ENCODE measurements at regions not wholly inside any gene's neighbourhood (a gene's known extent, or its start where the extent isn't known, plus 50 kb on each side); places are given as distances from the start of the nearest gene placed in this dataset.

- CTCF ChIA-PET: no interaction called here
- POLR2A ChIA-PET: no interaction called here
- Histone ChIP-seq H3K27me3 (ENCODE audit: control insufficient read depth, insufficient read depth, low read length) (no peaks in the 10 kb centered on the region), H3K27ac (ENCODE audit: low read depth, low read length) (no peak overlapping the region), H3K9me3 (ENCODE audit: control insufficient read depth, insufficient read depth, low read length) (peaks cover 8% of the 10 kb centered on the region; the same call in 1 of the 2 replicates), H3K4me3 (ENCODE audit: low read depth, low read length) (no peak overlapping the region)
- DNase-seq (ENCODE audit: low read depth, low spot score): no peak
- TF ChIP-seq CTCF (IDR thresholded peaks at IDR 0.05; ENCODE audit: low read depth, low read length): no peak
Observed at GRCh38 chr21:41064951-41065350, 103.0 kb upstream of the BACE2 start.

- H3K9me3 ChIP-seq (ENCODE audit: control insufficient read depth, insufficient read depth, low read length): peaks cover 8% of the 10 kb centered on the region; the same call in 1 of the 2 replicates
- H3K27me3 ChIP-seq (ENCODE audit: control insufficient read depth, insufficient read depth, low read length): no peaks in the 10 kb centered on the region
- POLR2A ChIA-PET: no interaction called here
- DNase-seq (ENCODE audit: low read depth, low spot score): no peak
- CTCF ChIA-PET: no interaction called here
- H3K27ac ChIP-seq (ENCODE audit: low read depth, low read length): no peak overlapping the region
- H3K4me3 ChIP-seq (ENCODE audit: low read depth, low read length): no peak overlapping the region
- TF ChIP-seq CTCF (IDR thresholded peaks at IDR 0.05; ENCODE audit: low read depth, low read length): no peak
Observed at GRCh38 chr21:41065539-41065938, 102.4 kb upstream of the BACE2 start.

- ChIA-PET CTCF (no interaction called here), POLR2A (no interaction called here)
- no peak overlapping the region for H3K27ac ChIP-seq (ENCODE audit: low read depth, low read length)
- H3K9me3 ChIP-seq (ENCODE audit: control insufficient read depth, insufficient read depth, low read length): peaks cover 8% of the 10 kb centered on the region; the same call in 1 of the 2 replicates
- no peaks in the 10 kb centered on the region for H3K27me3 ChIP-seq (ENCODE audit: control insufficient read depth, insufficient read depth, low read length)
- no peak for TF ChIP-seq CTCF (IDR thresholded peaks at IDR 0.05; ENCODE audit: low read depth, low read length)
- H3K4me3 ChIP-seq (ENCODE audit: low read depth, low read length): no peak overlapping the region
- DNase-seq (ENCODE audit: low read depth, low spot score): no peak
Observed at GRCh38 chr21:41066086-41066938, 101.6 kb upstream of the BACE2 start.

- Histone ChIP-seq H3K27ac (ENCODE audit: low read depth, low read length) (no peak overlapping the region), H3K9me3 (ENCODE audit: control insufficient read depth, insufficient read depth, low read length) (peaks cover 8% of the 10 kb centered on the region; the same call in 1 of the 2 replicates), H3K4me3 (ENCODE audit: low read depth, low read length) (no peak overlapping the region), H3K27me3 (ENCODE audit: control insufficient read depth, insufficient read depth, low read length) (no peaks in the 10 kb centered on the region)
- ChIA-PET POLR2A (no interaction called here), CTCF (no interaction called here)
- no peak for TF ChIP-seq CTCF (IDR thresholded peaks at IDR 0.05; ENCODE audit: low read depth, low read length)
- DNase-seq (ENCODE audit: low read depth, low spot score): no peak
Observed at GRCh38 chr21:41067709-41068108, 100.3 kb upstream of the BACE2 start.

- H3K27me3 ChIP-seq (ENCODE audit: control insufficient read depth, insufficient read depth, low read length): no peaks in the 10 kb centered on the region
- no peak for TF ChIP-seq CTCF (IDR thresholded peaks at IDR 0.05; ENCODE audit: low read depth, low read length)
- no peak overlapping the region for H3K27ac ChIP-seq (ENCODE audit: low read depth, low read length)
- peaks cover 8% of the 10 kb centered on the region; the same call in 1 of the 2 replicates for H3K9me3 ChIP-seq (ENCODE audit: control insufficient read depth, insufficient read depth, low read length)
- ChIA-PET POLR2A (no interaction called here), CTCF (interaction anchor here (0.7 to 1.1 kb wide), 5 partner anchors 28 to 925 kb away, joined by 3 to 5 read pairs (median 3); no protein-coding TSS in a partner anchor)
- H3K4me3 ChIP-seq (ENCODE audit: low read depth, low read length): no peak overlapping the region
- no peak for DNase-seq (ENCODE audit: low read depth, low spot score)
Observed at GRCh38 chr21:41068496-41068895, 99.5 kb upstream of the BACE2 start.
